PC-9 (cell line): ENCODE measurements at regions not wholly inside any gene's neighbourhood (a gene's known extent, or its start where the extent isn't known, plus 50 kb on each side); places are given as distances from the start of the nearest gene placed in this dataset.

Experiments
- EZH2 ChIP-seq: fragments of 200-600 bp; sonication (generic); IDR thresholded peaks from 2 replicates; pipeline ENCODE4 v1.8.0; 2017; ENCODE audit warnings: antibody characterized with exemption, low read depth
- TF ChIP-seq, protein P1 (sequence below): fragments of 200-600 bp; sonication (generic); conservative IDR thresholded peaks from 2 replicates; pipeline ENCODE4 v1.6.1; 2017; ENCODE audit warnings: mixed run types, antibody characterized with exemption, mild to moderate bottlenecking, moderate library complexity

DNA sequence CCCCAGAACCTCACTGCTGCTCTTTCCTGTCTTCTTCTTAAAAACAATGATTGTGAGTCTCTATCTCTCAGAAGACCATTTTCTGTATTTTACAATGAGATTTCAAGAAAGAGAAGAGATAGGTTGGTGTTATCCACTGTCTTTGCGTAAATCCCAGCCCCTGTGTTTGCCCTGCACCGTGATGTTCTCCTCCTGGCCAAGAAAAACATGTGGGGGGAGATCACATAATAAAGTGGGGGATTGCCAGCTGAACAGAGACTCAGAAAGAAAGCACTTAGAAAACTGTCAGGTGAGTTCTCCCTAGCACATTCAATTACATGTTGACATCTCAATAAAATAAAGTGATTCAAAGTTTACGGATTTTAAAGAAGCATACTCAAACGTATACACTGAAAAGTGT lies 105.0 kb upstream of the PITRM1 start:
- TF ChIP-seq, protein P1, sequence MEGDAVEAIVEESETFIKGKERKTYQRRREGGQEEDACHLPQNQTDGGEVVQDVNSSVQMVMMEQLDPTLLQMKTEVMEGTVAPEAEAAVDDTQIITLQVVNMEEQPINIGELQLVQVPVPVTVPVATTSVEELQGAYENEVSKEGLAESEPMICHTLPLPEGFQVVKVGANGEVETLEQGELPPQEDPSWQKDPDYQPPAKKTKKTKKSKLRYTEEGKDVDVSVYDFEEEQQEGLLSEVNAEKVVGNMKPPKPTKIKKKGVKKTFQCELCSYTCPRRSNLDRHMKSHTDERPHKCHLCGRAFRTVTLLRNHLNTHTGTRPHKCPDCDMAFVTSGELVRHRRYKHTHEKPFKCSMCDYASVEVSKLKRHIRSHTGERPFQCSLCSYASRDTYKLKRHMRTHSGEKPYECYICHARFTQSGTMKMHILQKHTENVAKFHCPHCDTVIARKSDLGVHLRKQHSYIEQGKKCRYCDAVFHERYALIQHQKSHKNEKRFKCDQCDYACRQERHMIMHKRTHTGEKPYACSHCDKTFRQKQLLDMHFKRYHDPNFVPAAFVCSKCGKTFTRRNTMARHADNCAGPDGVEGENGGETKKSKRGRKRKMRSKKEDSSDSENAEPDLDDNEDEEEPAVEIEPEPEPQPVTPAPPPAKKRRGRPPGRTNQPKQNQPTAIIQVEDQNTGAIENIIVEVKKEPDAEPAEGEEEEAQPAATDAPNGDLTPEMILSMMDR = no peak
- TF ChIP-seq EZH2 = no peak
